HepG2 (cell line): ENCODE measurements at regions not wholly inside any gene's neighbourhood (a gene's known extent, or its start where the extent isn't known, plus 50 kb on each side); places are given as distances from the start of the nearest gene placed in this dataset.

Experiments used
- AGO1 ChIP-seq: fragments of 200-400 bp; formaldehyde crosslinking; IDR thresholded peaks from 2 replicates; pipeline ENCODE4 v1.6.1; 2017; ENCODE audit warnings: mild to moderate bottlenecking, low read depth, low read length, moderate library complexity; ENCODE audit not compliant: poor library complexity, severe bottlenecking
- ATF7 ChIP-seq, 2 experiments: fragments of 450-650 bp in 1 of 2; sonication (generic) in 1 of 2; formaldehyde crosslinking in 1 of 2; IDR thresholded peaks; 2 replicates each; pipeline versions ENCODE4 v1.4.0 to v1.6.1; 2016 to 2020; ENCODE audit warnings: antibody characterized with exemption in 1 of 2, mild to moderate bottlenecking in 1 of 2, missing genetic modification reagents in 1 of 2
- CBFB ChIP-seq: sonication (generic); formaldehyde crosslinking; IDR thresholded peaks from 2 replicates; pipeline ENCODE4 v1.4.0; 2020; ENCODE audit warnings: missing genetic modification reagents
- EP300 ChIP-seq, 3 experiments: sonication (generic) in 1 of 3; formaldehyde crosslinking in 1 of 3; IDR thresholded peaks; 2 replicates each; pipeline versions ENCODE4 v1.5.1 to v1.6.1; 2011 to 2020; ENCODE audit warnings: low read depth in 2 of 3, low read length in 2 of 3, borderline replicate concordance in 1 of 3, improper control_type of control experiment in 1 of 3, mild to moderate bottlenecking in 1 of 3, missing genetic modification reagents in 1 of 3, moderate library complexity in 1 of 3
- IKZF4 ChIP-seq: sonication (generic); formaldehyde crosslinking; IDR thresholded peaks from 2 replicates; pipeline ENCODE4 v1.5.1; 2020; ENCODE audit warnings: borderline replicate concordance, mild to moderate bottlenecking, low read depth, missing genetic modification reagents; ENCODE audit errors: not compliant biosample characterization
- MBNL3 ChIP-seq: fragments of 250-450 bp; sonication (Bioruptor Pico); conservative IDR thresholded peaks from 2 replicates; pipeline ENCODE4 v1.8.0; 2022; ENCODE audit warnings: mild to moderate bottlenecking, inconsistent platforms
- ZC3H13 ChIP-seq: sonication (generic); formaldehyde crosslinking; IDR thresholded peaks from 2 replicates; pipeline ENCODE4 v1.8.1; 2023; ENCODE audit warnings: mild to moderate bottlenecking, missing genetic modification reagents, moderate library complexity
- ZNF12 ChIP-seq: sonication (generic); formaldehyde crosslinking; IDR thresholded peaks from 2 replicates; pipeline ENCODE4 v1.5.0; 2020; ENCODE audit warnings: missing genetic modification reagents
- ZNF549 ChIP-seq: sonication (generic); formaldehyde crosslinking; IDR thresholded peaks from 2 replicates; pipeline ENCODE4 v1.5.0; 2020; ENCODE audit warnings: missing genetic modification reagents
- ZNF775 ChIP-seq: sonication (generic); formaldehyde crosslinking; IDR thresholded peaks from 2 replicates; pipeline ENCODE4 v1.4.0; 2020; ENCODE audit warnings: missing genetic modification reagents, mild to moderate bottlenecking, moderate library complexity, borderline replicate concordance
- TF ChIP-seq, protein P1 (sequence below): sonication (generic); formaldehyde crosslinking; IDR thresholded peaks from 2 replicates; pipeline ENCODE4 v1.4.0; 2020; ENCODE audit warnings: missing genetic modification reagents
- TF ChIP-seq, protein P2 (sequence below), 2 experiments: sonication (generic) in 1 of 2; formaldehyde crosslinking in 1 of 2; IDR thresholded peaks; 2 replicates each; pipeline versions ENCODE4 v1.6.1 to v1.9.0; 2014 to 2022; ENCODE audit warnings: antibody characterized with exemption in 1 of 2, borderline replicate concordance in 1 of 2, inconsistent platforms in 1 of 2, low read depth in 1 of 2, missing genetic modification reagents in 1 of 2
- TF ChIP-seq, protein P3 (sequence below): IDR thresholded peaks from 2 replicates; pipeline ENCODE4 v1.6.1; 2016; ENCODE audit warnings: mild to moderate bottlenecking
- TF ChIP-seq, protein P4 (sequence below), 2 experiments: fragments of 450-650 bp in 1 of 2; sonication (generic) in 1 of 2; formaldehyde crosslinking; IDR thresholded peaks; 2 replicates each; pipeline versions ENCODE4 v1.5.0 to v1.8.0; 2020 to 2022; ENCODE audit warnings: mild to moderate bottlenecking in 1 of 2, missing genetic modification reagents in 1 of 2
- TF ChIP-seq, protein P5 (sequence below): sonication (generic); formaldehyde crosslinking; IDR thresholded peaks from 2 replicates; pipeline ENCODE4 v1.5.0; 2020; ENCODE audit warnings: missing genetic modification reagents, mild to moderate bottlenecking, borderline replicate concordance

DNA sequence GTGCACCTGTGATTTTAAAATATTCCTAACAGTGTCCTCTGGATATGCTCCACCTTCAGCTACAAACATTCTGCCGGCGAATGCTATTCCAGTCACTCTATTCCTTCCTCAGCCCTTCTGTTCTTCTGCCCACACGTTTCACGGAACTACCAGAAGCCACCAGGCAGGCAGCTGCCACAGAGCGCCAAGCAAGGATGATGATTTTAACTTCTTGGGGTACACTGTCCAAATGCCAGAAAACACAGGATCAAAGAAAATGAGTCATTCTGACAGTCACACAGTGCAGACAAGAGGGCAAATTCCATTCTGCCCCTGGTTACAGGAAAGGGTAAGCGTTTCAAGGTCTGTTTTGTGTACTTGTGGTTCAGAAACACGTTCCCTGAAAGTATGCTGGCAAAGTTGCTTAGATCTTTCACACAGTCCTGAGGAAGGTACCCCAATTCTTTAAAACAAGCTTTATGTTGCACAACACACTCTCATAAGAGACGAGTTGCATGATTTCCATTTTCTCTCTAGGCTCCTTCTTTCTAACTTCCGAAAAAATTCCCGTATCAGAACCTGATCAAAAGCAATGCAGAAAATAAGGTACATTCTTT lies 508.3 kb upstream of the PKN2 start (continued):
- TF ChIP-seq, protein P1, sequence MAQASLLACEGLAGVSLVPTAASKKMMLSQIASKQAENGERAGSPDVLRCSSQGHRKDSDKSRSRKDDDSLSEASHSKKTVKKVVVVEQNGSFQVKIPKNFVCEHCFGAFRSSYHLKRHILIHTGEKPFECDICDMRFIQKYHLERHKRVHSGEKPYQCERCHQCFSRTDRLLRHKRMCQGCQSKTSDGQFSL (CRISPR knock-in tag): no peak
- no peak for TF ChIP-seq ZNF549 (CRISPR knock-in tag)
- TF ChIP-seq IKZF4 (CRISPR knock-in tag): no peak
- no peak; the same call in 1 of the 2 replicates for TF ChIP-seq ZNF12 (CRISPR knock-in tag)
- TF ChIP-seq, protein P2, sequence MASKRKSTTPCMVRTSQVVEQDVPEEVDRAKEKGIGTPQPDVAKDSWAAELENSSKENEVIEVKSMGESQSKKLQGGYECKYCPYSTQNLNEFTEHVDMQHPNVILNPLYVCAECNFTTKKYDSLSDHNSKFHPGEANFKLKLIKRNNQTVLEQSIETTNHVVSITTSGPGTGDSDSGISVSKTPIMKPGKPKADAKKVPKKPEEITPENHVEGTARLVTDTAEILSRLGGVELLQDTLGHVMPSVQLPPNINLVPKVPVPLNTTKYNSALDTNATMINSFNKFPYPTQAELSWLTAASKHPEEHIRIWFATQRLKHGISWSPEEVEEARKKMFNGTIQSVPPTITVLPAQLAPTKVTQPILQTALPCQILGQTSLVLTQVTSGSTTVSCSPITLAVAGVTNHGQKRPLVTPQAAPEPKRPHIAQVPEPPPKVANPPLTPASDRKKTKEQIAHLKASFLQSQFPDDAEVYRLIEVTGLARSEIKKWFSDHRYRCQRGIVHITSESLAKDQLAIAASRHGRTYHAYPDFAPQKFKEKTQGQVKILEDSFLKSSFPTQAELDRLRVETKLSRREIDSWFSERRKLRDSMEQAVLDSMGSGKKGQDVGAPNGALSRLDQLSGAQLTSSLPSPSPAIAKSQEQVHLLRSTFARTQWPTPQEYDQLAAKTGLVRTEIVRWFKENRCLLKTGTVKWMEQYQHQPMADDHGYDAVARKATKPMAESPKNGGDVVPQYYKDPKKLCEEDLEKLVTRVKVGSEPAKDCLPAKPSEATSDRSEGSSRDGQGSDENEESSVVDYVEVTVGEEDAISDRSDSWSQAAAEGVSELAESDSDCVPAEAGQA (IDR thresholded peaks at IDR 0.05; ENCODE audit: low read depth): no peak
- TF ChIP-seq, protein P2 (CRISPR knock-in tag; IDR thresholded peaks at IDR 0.05; ENCODE audit: borderline replicate concordance): no peak
- TF ChIP-seq, protein P3, sequence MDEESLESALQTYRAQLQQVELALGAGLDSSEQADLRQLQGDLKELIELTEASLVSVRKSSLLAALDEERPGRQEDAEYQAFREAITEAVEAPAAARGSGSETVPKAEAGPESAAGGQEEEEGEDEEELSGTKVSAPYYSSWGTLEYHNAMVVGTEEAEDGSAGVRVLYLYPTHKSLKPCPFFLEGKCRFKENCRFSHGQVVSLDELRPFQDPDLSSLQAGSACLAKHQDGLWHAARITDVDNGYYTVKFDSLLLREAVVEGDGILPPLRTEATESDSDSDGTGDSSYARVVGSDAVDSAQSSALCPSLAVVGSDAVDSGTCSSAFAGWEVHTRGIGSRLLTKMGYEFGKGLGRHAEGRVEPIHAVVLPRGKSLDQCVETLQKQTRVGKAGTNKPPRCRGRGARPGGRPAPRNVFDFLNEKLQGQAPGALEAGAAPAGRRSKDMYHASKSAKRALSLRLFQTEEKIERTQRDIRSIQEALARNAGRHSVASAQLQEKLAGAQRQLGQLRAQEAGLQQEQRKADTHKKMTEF: peak; percentile 96
- TF ChIP-seq MBNL3 (CRISPR knock-in tag): no peak
- TF ChIP-seq, protein P4, sequence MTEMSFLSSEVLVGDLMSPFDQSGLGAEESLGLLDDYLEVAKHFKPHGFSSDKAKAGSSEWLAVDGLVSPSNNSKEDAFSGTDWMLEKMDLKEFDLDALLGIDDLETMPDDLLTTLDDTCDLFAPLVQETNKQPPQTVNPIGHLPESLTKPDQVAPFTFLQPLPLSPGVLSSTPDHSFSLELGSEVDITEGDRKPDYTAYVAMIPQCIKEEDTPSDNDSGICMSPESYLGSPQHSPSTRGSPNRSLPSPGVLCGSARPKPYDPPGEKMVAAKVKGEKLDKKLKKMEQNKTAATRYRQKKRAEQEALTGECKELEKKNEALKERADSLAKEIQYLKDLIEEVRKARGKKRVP (CRISPR knock-in tag; IDR thresholded peaks at IDR 0.05): peak in 1 of 2 experiments; percentile 84; a peak in 2 of 4 replicates
- TF ChIP-seq, protein P5, sequence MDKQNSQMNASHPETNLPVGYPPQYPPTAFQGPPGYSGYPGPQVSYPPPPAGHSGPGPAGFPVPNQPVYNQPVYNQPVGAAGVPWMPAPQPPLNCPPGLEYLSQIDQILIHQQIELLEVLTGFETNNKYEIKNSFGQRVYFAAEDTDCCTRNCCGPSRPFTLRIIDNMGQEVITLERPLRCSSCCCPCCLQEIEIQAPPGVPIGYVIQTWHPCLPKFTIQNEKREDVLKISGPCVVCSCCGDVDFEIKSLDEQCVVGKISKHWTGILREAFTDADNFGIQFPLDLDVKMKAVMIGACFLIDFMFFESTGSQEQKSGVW (CRISPR knock-in tag): no peak
- TF ChIP-seq CBFB: peak; percentile 98
- TF ChIP-seq EP300 (IDR thresholded peaks at IDR 0.05; ENCODE audit: low read depth in 2 of 2, low read length in 2 of 2): peak; percentile 97 to 99
- peak; percentile 100 for TF ChIP-seq EP300 (CRISPR knock-in tag; IDR thresholded peaks at IDR 0.05; ENCODE audit: borderline replicate concordance)
- no peak for TF ChIP-seq ZC3H13 (CRISPR knock-in tag)
- no peak for TF ChIP-seq ZNF775 (CRISPR knock-in tag)
- TF ChIP-seq AGO1: no peak
- no peak for TF ChIP-seq ATF7 (IDR thresholded peaks at IDR 0.05)
- TF ChIP-seq ATF7 (CRISPR knock-in tag; IDR thresholded peaks at IDR 0.05): no peak; the same call in 1 of the 2 replicates
